ENCODE measurements at regions not wholly inside any gene's neighbourhood (a gene's known extent, or its start where the extent isn't known, plus 50 kb on each side); places are given as distances from the start of the nearest gene placed in this dataset.
A peak's percentile ranks its signal among the peaks of the same experiment; 100 is the strongest.

DNA sequence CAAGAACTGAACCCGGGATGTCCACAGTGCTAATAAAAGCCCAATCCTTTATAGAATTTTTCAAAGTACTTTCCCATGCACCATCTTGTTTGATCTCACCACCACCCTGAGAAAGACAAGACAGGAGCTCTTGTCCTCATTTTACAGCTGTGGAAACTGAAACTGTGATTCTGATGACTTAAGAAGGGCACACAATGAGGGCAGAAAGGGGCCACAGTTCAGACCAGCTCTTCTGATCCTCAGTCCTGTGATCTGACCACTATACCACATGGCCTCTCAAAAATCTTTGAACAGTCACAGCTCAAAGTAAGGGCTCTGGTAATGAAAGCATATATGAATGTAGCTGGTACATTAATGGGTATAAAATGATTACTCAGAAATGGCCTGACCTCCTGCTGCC lies 127.3 kb upstream of the CPEB2 start:
- H3K4me2 ChIP-seq (ENCODE audit: low read depth, low read length): peak overlapping the region; percentile 2; the same call in 1 of the 2 replicates
- no peaks in the 10 kb centered on the region for H3F3A ChIP-seq (ENCODE audit: insufficient read depth, low read length)
- no peaks in the 10 kb centered on the region for H3K9me3 ChIP-seq (replicated peaks; ENCODE audit: insufficient read depth, low read length)
- TF ChIP-seq EZH2phosphoT487 (IDR thresholded peaks at IDR 0.05; ENCODE audit: low read length): no peak
- TF ChIP-seq, protein P1, sequence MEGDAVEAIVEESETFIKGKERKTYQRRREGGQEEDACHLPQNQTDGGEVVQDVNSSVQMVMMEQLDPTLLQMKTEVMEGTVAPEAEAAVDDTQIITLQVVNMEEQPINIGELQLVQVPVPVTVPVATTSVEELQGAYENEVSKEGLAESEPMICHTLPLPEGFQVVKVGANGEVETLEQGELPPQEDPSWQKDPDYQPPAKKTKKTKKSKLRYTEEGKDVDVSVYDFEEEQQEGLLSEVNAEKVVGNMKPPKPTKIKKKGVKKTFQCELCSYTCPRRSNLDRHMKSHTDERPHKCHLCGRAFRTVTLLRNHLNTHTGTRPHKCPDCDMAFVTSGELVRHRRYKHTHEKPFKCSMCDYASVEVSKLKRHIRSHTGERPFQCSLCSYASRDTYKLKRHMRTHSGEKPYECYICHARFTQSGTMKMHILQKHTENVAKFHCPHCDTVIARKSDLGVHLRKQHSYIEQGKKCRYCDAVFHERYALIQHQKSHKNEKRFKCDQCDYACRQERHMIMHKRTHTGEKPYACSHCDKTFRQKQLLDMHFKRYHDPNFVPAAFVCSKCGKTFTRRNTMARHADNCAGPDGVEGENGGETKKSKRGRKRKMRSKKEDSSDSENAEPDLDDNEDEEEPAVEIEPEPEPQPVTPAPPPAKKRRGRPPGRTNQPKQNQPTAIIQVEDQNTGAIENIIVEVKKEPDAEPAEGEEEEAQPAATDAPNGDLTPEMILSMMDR (IDR thresholded peaks at IDR 0.05; ENCODE audit: low read length): no peak
- no peak for TF ChIP-seq EZH2 (optimal IDR thresholded peaks at IDR 0.05; ENCODE audit: low read depth, low read length)
- no peak overlapping the region for H2AFZ ChIP-seq (ENCODE audit: low read length)
- H3K79me2 ChIP-seq (ENCODE audit: low read length): no peaks in the 10 kb centered on the region
- H3K4me1 ChIP-seq (ENCODE audit: low read length): peaks cover 17% of the 10 kb centered on the region
- no peaks in the 10 kb centered on the region for H3K36me3 ChIP-seq (replicated peaks; ENCODE audit: insufficient read depth, low read length)
- no peak overlapping the region for H3K4me3 ChIP-seq (ENCODE audit: low read length)
- H4K20me1 ChIP-seq (ENCODE audit: insufficient read depth, low read length): no peaks in the 10 kb centered on the region
- no peak overlapping the region for H3K9ac ChIP-seq (ENCODE audit: low read length)
- DNase-seq: peak; percentile 82
- H3K27me3 ChIP-seq (replicated peaks; ENCODE audit: insufficient read depth, low read length): no peaks in the 10 kb centered on the region
- no peaks in the 10 kb centered on the region for H3K9me2 ChIP-seq (replicated peaks; ENCODE audit: insufficient read depth, low read length)
- peak overlapping the region; percentile 8; the same call in 1 of the 2 replicates for H3K27ac ChIP-seq (ENCODE audit: low read length)

DNA sequence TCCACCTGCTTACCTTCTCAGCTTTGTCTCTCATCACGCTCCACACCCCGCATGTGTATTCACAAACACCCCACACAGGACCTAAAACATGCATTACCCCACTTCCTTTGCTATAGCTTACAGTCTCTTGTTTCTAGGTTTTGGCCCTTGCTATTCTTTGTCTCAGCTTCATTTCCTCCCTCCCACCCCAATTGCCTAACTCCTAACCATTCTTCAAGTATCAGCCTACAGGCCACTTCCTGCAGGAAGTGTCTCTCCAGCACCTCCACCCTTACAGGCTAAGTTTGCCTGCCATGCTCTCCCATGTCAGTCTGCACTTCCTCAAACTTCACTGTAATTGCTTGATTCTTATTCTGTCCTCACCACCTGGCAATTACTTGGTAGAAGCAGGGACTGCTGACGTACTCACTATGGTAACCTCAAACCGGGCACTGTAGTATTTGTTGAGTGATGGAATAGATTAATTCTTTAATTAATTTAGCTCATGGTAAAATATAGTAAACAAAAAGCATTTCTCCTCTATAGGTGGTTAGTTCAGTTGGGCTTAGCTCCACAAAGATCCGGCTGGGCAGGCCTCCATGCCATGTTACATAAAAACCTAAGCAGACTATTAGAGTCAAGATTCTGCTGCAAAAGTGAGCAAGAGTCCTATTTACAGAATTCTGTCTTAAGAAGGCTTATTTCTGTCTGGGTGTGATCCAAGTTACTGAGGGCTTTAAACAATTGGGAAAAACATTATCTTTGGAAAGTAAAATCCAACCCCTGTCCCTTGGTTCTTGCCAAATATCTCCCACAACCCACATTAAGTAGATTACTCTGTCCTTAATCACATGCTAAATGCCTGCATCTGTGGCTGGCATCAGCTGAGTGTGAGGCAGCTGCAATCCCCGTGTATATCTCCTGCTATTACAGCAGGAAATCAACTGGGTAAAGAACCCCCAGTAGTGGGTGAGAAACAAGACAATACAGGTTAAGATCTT lies 124.7 kb upstream of the CPEB2 start:
- no peak overlapping the region for H3K9ac ChIP-seq (ENCODE audit: low read length)
- H3K4me1 ChIP-seq (ENCODE audit: low read length): peaks cover 13% of the 10 kb centered on the region

DNA sequence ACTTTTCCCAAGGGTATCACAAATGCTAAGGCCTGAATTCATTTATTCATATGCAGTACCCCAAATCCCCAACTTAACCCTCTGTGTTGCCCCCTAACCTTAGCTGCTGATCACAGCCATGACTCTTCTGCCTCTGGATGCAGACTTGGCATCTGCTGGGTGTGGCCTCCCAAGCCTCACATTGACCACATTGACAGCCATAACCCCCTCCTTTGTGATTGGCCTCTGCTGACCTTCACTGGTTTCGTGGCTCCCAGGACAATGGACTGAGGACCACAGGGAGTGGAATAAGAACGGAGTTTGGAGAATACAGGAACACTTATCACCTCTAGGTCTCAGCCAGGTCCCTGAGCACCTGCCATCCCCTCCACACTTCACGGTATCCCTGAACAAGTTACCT lies 123.6 kb upstream of the CPEB2 start:
- no peaks in the 10 kb centered on the region for H3K9me3 ChIP-seq (replicated peaks; ENCODE audit: insufficient read depth, low read length)
- no peaks in the 10 kb centered on the region for H3K36me3 ChIP-seq (replicated peaks; ENCODE audit: insufficient read depth, low read length)
- no peak for DNase-seq
- no peak overlapping the region for H2AFZ ChIP-seq (ENCODE audit: low read length)
- no peaks in the 10 kb centered on the region for H4K20me1 ChIP-seq (ENCODE audit: insufficient read depth, low read length)
- H3K79me2 ChIP-seq (ENCODE audit: low read length): no peaks in the 10 kb centered on the region
- no peaks in the 10 kb centered on the region for H3K9me2 ChIP-seq (replicated peaks; ENCODE audit: insufficient read depth, low read length)
- TF ChIP-seq, protein P1 (IDR thresholded peaks at IDR 0.05; ENCODE audit: low read length): no peak
- TF ChIP-seq EZH2 (optimal IDR thresholded peaks at IDR 0.05; ENCODE audit: low read depth, low read length) (no peak), EZH2phosphoT487 (IDR thresholded peaks at IDR 0.05; ENCODE audit: low read length) (no peak)
- H3K4me3 ChIP-seq (ENCODE audit: low read length): no peak overlapping the region
- H3K9ac ChIP-seq (ENCODE audit: low read length): no peak overlapping the region
- H3K27me3 ChIP-seq (replicated peaks; ENCODE audit: insufficient read depth, low read length): no peaks in the 10 kb centered on the region
- 0 out of 2 replicates have a peak, but pooled peaks cover 4% of the 10 kb centered on the region for H3F3A ChIP-seq (ENCODE audit: insufficient read depth, low read length)
- no peak overlapping the region for H3K4me2 ChIP-seq (ENCODE audit: low read depth, low read length)
- H3K4me1 ChIP-seq (ENCODE audit: low read length): peaks cover 12% of the 10 kb centered on the region
- H3K27ac ChIP-seq (ENCODE audit: low read length): no peak overlapping the region

More for the DNA sequence above, 124.7 kb upstream of the CPEB2 start:
- DNase-seq: no peak
- no peaks in the 10 kb centered on the region for H3K27me3 ChIP-seq (replicated peaks; ENCODE audit: insufficient read depth, low read length)
- 0 out of 2 replicates have a peak, but pooled peaks cover 4% of the 10 kb centered on the region for H3F3A ChIP-seq (ENCODE audit: insufficient read depth, low read length)
- no peaks in the 10 kb centered on the region for H3K9me3 ChIP-seq (replicated peaks; ENCODE audit: insufficient read depth, low read length)
- no peaks in the 10 kb centered on the region for H3K36me3 ChIP-seq (replicated peaks; ENCODE audit: insufficient read depth, low read length)
- no peak overlapping the region for H3K4me3 ChIP-seq (ENCODE audit: low read length)
- no peaks in the 10 kb centered on the region for H3K79me2 ChIP-seq (ENCODE audit: low read length)
- no peaks in the 10 kb centered on the region for H3K9me2 ChIP-seq (replicated peaks; ENCODE audit: insufficient read depth, low read length)
- H3K4me2 ChIP-seq (ENCODE audit: low read depth, low read length): no peak overlapping the region
- no peak overlapping the region for H2AFZ ChIP-seq (ENCODE audit: low read length)
- no peak overlapping the region for H3K27ac ChIP-seq (ENCODE audit: low read length)
- TF ChIP-seq, protein P1 (IDR thresholded peaks at IDR 0.05; ENCODE audit: low read length): no peak
- TF ChIP-seq EZH2 (optimal IDR thresholded peaks at IDR 0.05; ENCODE audit: low read depth, low read length) (no peak), EZH2phosphoT487 (IDR thresholded peaks at IDR 0.05; ENCODE audit: low read length) (no peak)
- no peaks in the 10 kb centered on the region for H4K20me1 ChIP-seq (ENCODE audit: insufficient read depth, low read length)

Measured in MM.1S (cell line).